ENCODE measurements at regions not wholly inside any gene's neighbourhood (a gene's known extent, or its start where the extent isn't known, plus 50 kb on each side); places are given as distances from the start of the nearest gene placed in this dataset.

- Histone ChIP-seq H3K4me1 (ENCODE audit: insufficient read depth, low read length, poor library complexity, severe bottlenecking) (no peaks in the 10 kb centered on the region), H3K27me3 (ENCODE audit: insufficient read depth, low read length, poor library complexity, severe bottlenecking) (no peaks in the 10 kb centered on the region)
These were observed 218.8 kb downstream of the MAGEB17 start for GRCh38 chrX:16386126-16386525.

DNA sequence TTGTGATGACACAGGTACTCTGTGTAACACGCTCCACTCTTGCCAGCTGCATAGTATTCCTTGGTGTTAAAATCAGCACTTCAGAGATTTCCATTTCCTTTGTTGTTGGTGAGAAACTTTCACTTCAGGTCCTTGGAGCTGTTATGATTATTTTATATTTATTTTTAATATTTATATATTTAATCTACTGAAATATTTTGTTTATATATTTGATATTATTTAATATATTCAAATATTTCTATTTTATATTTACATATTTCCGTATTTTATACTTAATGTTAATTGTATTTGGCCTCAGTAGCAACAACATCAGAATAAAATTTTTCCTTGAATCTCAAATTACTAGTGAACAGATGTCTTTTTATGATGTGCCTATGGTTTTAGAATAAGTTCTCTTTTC, 225.3 kb downstream of the MAGEB17 start:
- H3K4me1 ChIP-seq (ENCODE audit: insufficient read depth, low read length, poor library complexity, severe bottlenecking), result no peaks in the 10 kb centered on the region
- no peaks in the 10 kb centered on the region for H4K20me1 ChIP-seq (ENCODE audit: insufficient read depth, low read length, poor library complexity, severe bottlenecking)
- H3F3A ChIP-seq (ENCODE audit: low read depth), result no peaks in the 10 kb centered on the region
- H3K4me2 ChIP-seq (ENCODE audit: low read depth, low read length, poor library complexity, severe bottlenecking), result no peak overlapping the region
- no peaks in the 10 kb centered on the region for H3K9me2 ChIP-seq (replicated peaks; ENCODE audit: low read depth, low read length)
- H3K36me3 ChIP-seq (ENCODE audit: insufficient read depth, low read length), result no peaks in the 10 kb centered on the region
- TF ChIP-seq, protein P1, sequence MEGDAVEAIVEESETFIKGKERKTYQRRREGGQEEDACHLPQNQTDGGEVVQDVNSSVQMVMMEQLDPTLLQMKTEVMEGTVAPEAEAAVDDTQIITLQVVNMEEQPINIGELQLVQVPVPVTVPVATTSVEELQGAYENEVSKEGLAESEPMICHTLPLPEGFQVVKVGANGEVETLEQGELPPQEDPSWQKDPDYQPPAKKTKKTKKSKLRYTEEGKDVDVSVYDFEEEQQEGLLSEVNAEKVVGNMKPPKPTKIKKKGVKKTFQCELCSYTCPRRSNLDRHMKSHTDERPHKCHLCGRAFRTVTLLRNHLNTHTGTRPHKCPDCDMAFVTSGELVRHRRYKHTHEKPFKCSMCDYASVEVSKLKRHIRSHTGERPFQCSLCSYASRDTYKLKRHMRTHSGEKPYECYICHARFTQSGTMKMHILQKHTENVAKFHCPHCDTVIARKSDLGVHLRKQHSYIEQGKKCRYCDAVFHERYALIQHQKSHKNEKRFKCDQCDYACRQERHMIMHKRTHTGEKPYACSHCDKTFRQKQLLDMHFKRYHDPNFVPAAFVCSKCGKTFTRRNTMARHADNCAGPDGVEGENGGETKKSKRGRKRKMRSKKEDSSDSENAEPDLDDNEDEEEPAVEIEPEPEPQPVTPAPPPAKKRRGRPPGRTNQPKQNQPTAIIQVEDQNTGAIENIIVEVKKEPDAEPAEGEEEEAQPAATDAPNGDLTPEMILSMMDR (conservative IDR thresholded peaks at IDR 0.05; ENCODE audit: low read length), result no peak
- TF ChIP-seq EZH2phosphoT487 (IDR thresholded peaks at IDR 0.05; ENCODE audit: borderline replicate concordance), result no peak
- no peaks in the 10 kb centered on the region for H3K27me3 ChIP-seq (ENCODE audit: insufficient read depth, low read length, poor library complexity, severe bottlenecking)
- H2AFZ ChIP-seq (ENCODE audit: low read length), result no peak overlapping the region
- H3K79me2 ChIP-seq (ENCODE audit: insufficient read depth, low read length), result no peaks in the 10 kb centered on the region
- no peaks in the 10 kb centered on the region for H3K9me3 ChIP-seq (ENCODE audit: insufficient read depth, low read depth, low read length)
- no peak overlapping the region for H3K9ac ChIP-seq (ENCODE audit: low read depth, low read length, poor library complexity, severe bottlenecking)
- H3K4me3 ChIP-seq (ENCODE audit: low read length, poor library complexity, severe bottlenecking), result no peak overlapping the region

More at GRCh38 chrX:16386126-16386525, 218.8 kb downstream of the MAGEB17 start:
- Histone ChIP-seq H3K36me3 (ENCODE audit: insufficient read depth, low read length) (no peaks in the 10 kb centered on the region), H3K79me2 (ENCODE audit: insufficient read depth, low read length) (no peaks in the 10 kb centered on the region), H3K4me2 (ENCODE audit: low read depth, low read length, poor library complexity, severe bottlenecking) (no peak overlapping the region), H3K9me2 (replicated peaks; ENCODE audit: low read depth, low read length) (no peaks in the 10 kb centered on the region), H2AFZ (ENCODE audit: low read length) (no peak overlapping the region), H3F3A (ENCODE audit: low read depth) (no peaks in the 10 kb centered on the region), H3K4me3 (ENCODE audit: low read length, poor library complexity, severe bottlenecking) (no peak overlapping the region), H3K9me3 (ENCODE audit: insufficient read depth, low read depth, low read length) (no peaks in the 10 kb centered on the region), H4K20me1 (ENCODE audit: insufficient read depth, low read length, poor library complexity, severe bottlenecking) (no peaks in the 10 kb centered on the region), H3K9ac (ENCODE audit: low read depth, low read length, poor library complexity, severe bottlenecking) (no peak overlapping the region)
- no peak for TF ChIP-seq EZH2phosphoT487 (IDR thresholded peaks at IDR 0.05; ENCODE audit: borderline replicate concordance)
- TF ChIP-seq, protein P1 (conservative IDR thresholded peaks at IDR 0.05; ENCODE audit: low read length), result no peak

DNA sequence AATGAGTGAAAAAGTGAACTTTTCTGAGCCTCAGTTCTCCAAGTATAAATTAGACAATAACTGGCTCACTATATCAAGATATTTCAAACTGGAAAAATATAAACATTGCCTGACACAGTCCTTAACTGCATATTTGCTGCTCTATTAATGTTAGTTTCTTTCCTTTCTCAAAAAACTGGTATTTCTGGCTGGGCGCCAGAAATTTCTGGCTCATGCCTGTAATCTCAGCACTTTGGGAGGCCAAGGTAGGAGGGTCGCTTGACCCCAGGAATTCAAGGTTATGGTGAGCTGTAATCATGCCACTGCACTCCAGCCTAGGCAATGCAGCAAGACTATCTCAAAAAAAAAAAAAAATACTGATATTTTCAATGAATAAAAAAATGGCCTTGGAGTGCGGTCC, 227.0 kb downstream of the MAGEB17 start:
- Histone ChIP-seq H3K4me3 (ENCODE audit: low read length, poor library complexity, severe bottlenecking) (no peak overlapping the region), H3K36me3 (ENCODE audit: insufficient read depth, low read length) (no peaks in the 10 kb centered on the region), H3K9me3 (ENCODE audit: insufficient read depth, low read depth, low read length) (no peaks in the 10 kb centered on the region), H3K27me3 (ENCODE audit: insufficient read depth, low read length, poor library complexity, severe bottlenecking) (no peaks in the 10 kb centered on the region), H3K4me1 (ENCODE audit: insufficient read depth, low read length, poor library complexity, severe bottlenecking) (no peaks in the 10 kb centered on the region), H3F3A (ENCODE audit: low read depth) (no peaks in the 10 kb centered on the region), H3K9me2 (replicated peaks; ENCODE audit: low read depth, low read length) (no peaks in the 10 kb centered on the region), H2AFZ (ENCODE audit: low read length) (no peak overlapping the region), H4K20me1 (ENCODE audit: insufficient read depth, low read length, poor library complexity, severe bottlenecking) (no peaks in the 10 kb centered on the region), H3K4me2 (ENCODE audit: low read depth, low read length, poor library complexity, severe bottlenecking) (no peak overlapping the region), H3K9ac (ENCODE audit: low read depth, low read length, poor library complexity, severe bottlenecking) (no peak overlapping the region), H3K79me2 (ENCODE audit: insufficient read depth, low read length) (no peaks in the 10 kb centered on the region)
- TF ChIP-seq, protein P1 (conservative IDR thresholded peaks at IDR 0.05; ENCODE audit: low read length), result no peak
- no peak for TF ChIP-seq EZH2phosphoT487 (IDR thresholded peaks at IDR 0.05; ENCODE audit: borderline replicate concordance)

Measured in Loucy (cell line).